HCT116 (cell line): ENCODE measurements at regions not wholly inside any gene's neighbourhood (a gene's known extent, or its start where the extent isn't known, plus 50 kb on each side); places are given as distances from the start of the nearest gene placed in this dataset.

Experiments
- ATAC-seq: fragments of 200-7000 bp; cut with Tn5 transposase; 2 replicates; pipeline ENCODE4 v1.9.1; 2020; ENCODE audit warnings: mild to moderate bottlenecking, moderate library complexity
- BruUV-seq: library from RNA; stranded (reverse); fragments of 400-500 nt; replicated peaks from 2 replicates; lab custom pipeline; 2021; lab: Mats Ljungman, UMichigan
- CTCF ChIA-PET: fragments of 300-600 bp; sonication (Branson Sonifier 250); formaldehyde crosslinking; loops from one replicate; lab custom pipeline; 2021; ENCODE audit warnings: antibody characterized with exemption; lab: Charles Lee
- POLR2A ChIA-PET: fragments of 300-600, 350-600 bp; sonication (Branson Sonifier 250); formaldehyde crosslinking; loops from one replicate; lab custom pipeline; 2021; ENCODE audit warnings: antibody characterized with exemption; lab: Charles Lee
- RAD21 ChIA-PET, 2 experiments: fragments of 300-600 bp; sonication (Branson Sonifier 250); formaldehyde crosslinking; loops; one replicate each; lab custom pipeline; 2023; ENCODE audit warnings: low total read pairs in 2 of 2; ENCODE audit not compliant: uncharacterized antibody in 2 of 2, unreplicated experiment in 2 of 2, low non-redundant PET in 1 of 2; lab: Charles Lee
- DNase-seq: peaks from one replicate; pipeline ENCODE4 v3.0.0-alpha.2; 2010; ENCODE audit warnings: low read depth, low spot score
- H2AFZ ChIP-seq: fragments of 200-600 bp; shearing (Covaris generic), sonication (generic); 2 replicates; pipeline ENCODE4 v1.6.1; 2017; ENCODE audit warnings: low read depth, mixed run types, mixed read lengths, antibody characterized with exemption, low read length; ENCODE audit not compliant: poor library complexity, severe bottlenecking
- H3K27ac ChIP-seq: 2 replicates; pipeline ENCODE4 v1.5.1; 2012; ENCODE audit warnings: low read depth, low read length
- H3K27me3 ChIP-seq: fragments of 200-600 bp; sonication (generic); 2 replicates; pipeline ENCODE4 v1.6.1; 2016; ENCODE audit warnings: mixed run types, low read length, mixed read lengths; ENCODE audit not compliant: insufficient read depth
- H3K36me3 ChIP-seq, 2 experiments: fragments of 200-500 bp in 1 of 2; fragments of 200-600 bp in 1 of 2; sonication (Bioruptor generic) in 1 of 2; sonication (generic) in 1 of 2; 2 replicates each; pipeline versions ENCODE4 v1.5.1 to v1.6.1; 2014 to 2016; ENCODE audit warnings: low read length in 2 of 2, inconsistent platforms in 1 of 2, mixed read lengths in 1 of 2, mixed run types in 1 of 2; ENCODE audit not compliant: insufficient read depth in 2 of 2, control insufficient read depth in 1 of 2
- H3K4me1 ChIP-seq, 2 experiments: fragments of 200-600 bp in 1 of 2; sonication (generic) in 1 of 2; 2 replicates each; pipeline versions ENCODE4 v1.5.1 to v1.6.1; 2012 to 2017; ENCODE audit warnings: low read length in 2 of 2, inconsistent platforms in 1 of 2, mild to moderate bottlenecking in 1 of 2, mixed read lengths in 1 of 2, mixed run types in 1 of 2, moderate library complexity in 1 of 2; ENCODE audit not compliant: insufficient read depth in 2 of 2, control insufficient read depth in 1 of 2
- H3K4me2 ChIP-seq: fragments of 200-600 bp; sonication (generic); 2 replicates; pipeline ENCODE4 v1.6.1; 2017; ENCODE audit warnings: mixed run types, low read length, mixed read lengths
- H3K4me3 ChIP-seq, 2 experiments: fragments of 200-600 bp in 1 of 2; sonication (generic) in 1 of 2; replicated peaks in 1 of 2; 2 replicates each; pipeline ENCODE4 v1.5.1; 2011 to 2016; ENCODE audit warnings: low read length in 2 of 2, control low read depth in 1 of 2, low read depth in 1 of 2, mild to moderate bottlenecking in 1 of 2, mixed read lengths in 1 of 2, mixed run types in 1 of 2
- H3K79me2 ChIP-seq: fragments of 200-600 bp; sonication (generic); 2 replicates; pipeline ENCODE4 v1.6.1; 2017; ENCODE audit warnings: mild to moderate bottlenecking, mixed run types, low read length, moderate library complexity, mixed read lengths; ENCODE audit not compliant: insufficient read depth
- H3K9ac ChIP-seq: fragments of 200-600 bp; sonication (generic); 2 replicates; pipeline ENCODE4 v1.6.1; 2016; ENCODE audit warnings: low read length, mixed read lengths
- H3K9me2 ChIP-seq: fragments of 200-600 bp; sonication (generic), shearing (Covaris generic); 2 replicates; pipeline ENCODE4 v1.6.1; 2017; ENCODE audit warnings: mixed run types, mild to moderate bottlenecking, moderate library complexity; ENCODE audit not compliant: insufficient read depth
- H3K9me3 ChIP-seq, 2 experiments: fragments of 200-500 bp in 1 of 2; fragments of 200-600 bp in 1 of 2; sonication (Bioruptor generic) in 1 of 2; sonication (generic) in 1 of 2; 2 replicates each; pipeline ENCODE4 v1.6.1; 2014 to 2017; ENCODE audit warnings: low read length in 2 of 2, mixed read lengths in 2 of 2, inconsistent platforms in 1 of 2, low read depth in 1 of 2, mild to moderate bottlenecking in 1 of 2, mixed run types in 1 of 2, moderate library complexity in 1 of 2; ENCODE audit not compliant: control insufficient read depth in 1 of 2, insufficient read depth in 1 of 2
- H4K20me1 ChIP-seq: fragments of 200-600 bp; sonication (generic), shearing (Covaris generic); 2 replicates; pipeline ENCODE4 v1.6.1; 2017; ENCODE audit warnings: mixed run types, mild to moderate bottlenecking, moderate library complexity; ENCODE audit not compliant: insufficient read depth
- CBX3 ChIP-seq: IDR thresholded peaks from 2 replicates; pipeline ENCODE4 v1.6.1; 2012; ENCODE audit warnings: low read depth
- EGR1 ChIP-seq: IDR thresholded peaks from 2 replicates; pipeline ENCODE4 v1.6.1; 2012; ENCODE audit warnings: low read depth
- ELF1 ChIP-seq: IDR thresholded peaks from 2 replicates; pipeline ENCODE4 v1.6.1; 2012; ENCODE audit warnings: low read depth, borderline replicate concordance
- EZH2 ChIP-seq: fragments of 200-600 bp; sonication (generic); IDR thresholded peaks from 2 replicates; pipeline ENCODE4 v1.6.1; 2017; ENCODE audit warnings: antibody characterized with exemption, mixed run types
- EZH2phosphoT487 ChIP-seq: fragments of 200-600 bp; IDR thresholded peaks from 2 replicates; pipeline ENCODE4 v1.6.1; 2018; ENCODE audit warnings: antibody characterized with exemption, borderline replicate concordance
- FOSL1 ChIP-seq: IDR thresholded peaks from 2 replicates; pipeline ENCODE4 v1.6.1; 2012; ENCODE audit warnings: low read depth
- JUND ChIP-seq: IDR thresholded peaks from 2 replicates; pipeline ENCODE4 v1.6.1; 2012
- POLR2A ChIP-seq: IDR thresholded peaks from 2 replicates; pipeline ENCODE4 v1.7.0; 2011; ENCODE audit warnings: borderline replicate concordance; ENCODE audit not compliant: insufficient read depth, insufficient read length; ENCODE audit errors: extremely low read depth
- POLR2AphosphoS5 ChIP-seq: IDR thresholded peaks from 2 replicates; pipeline ENCODE4 v1.6.1; 2011; ENCODE audit warnings: mild to moderate bottlenecking, low read depth, low read length, moderate library complexity
- RAD21 ChIP-seq: IDR thresholded peaks from 2 replicates; pipeline ENCODE4 v1.6.1; 2012; ENCODE audit warnings: low read depth, mild to moderate bottlenecking
- SIN3A ChIP-seq: IDR thresholded peaks from 2 replicates; pipeline ENCODE4 v1.6.1; 2012; ENCODE audit warnings: low read depth
- TCF7L2 ChIP-seq: IDR thresholded peaks from 2 replicates; pipeline ENCODE4 v1.7.0; 2011; ENCODE audit warnings: borderline replicate concordance, inconsistent platforms; ENCODE audit not compliant: insufficient read depth, insufficient read length; ENCODE audit errors: extremely low read depth
- YY1 ChIP-seq: IDR thresholded peaks from 2 replicates; pipeline ENCODE4 v1.6.1; 2011; ENCODE audit warnings: low read length, low read depth, moderate library complexity, mild to moderate bottlenecking; ENCODE audit not compliant: insufficient replicate concordance; ENCODE audit errors: extremely low read depth
- ZNF274 ChIP-seq: fragments of 200-500 bp; sonication (Bioruptor generic); IDR thresholded peaks from 2 replicates; pipeline ENCODE4 v1.6.1; 2014; ENCODE audit warnings: mild to moderate bottlenecking, low read depth, low read length, inconsistent platforms
- intact Hi-C: fragments of 100-400 bp; cut with micrococcal nuclease; formaldehyde crosslinking; loops from 2 replicates; pipeline ENCODE4 v1.10.0; 2022
- TF ChIP-seq, protein P1 (sequence below): IDR thresholded peaks from 2 replicates; pipeline ENCODE4 v1.6.1; 2012
- TF ChIP-seq, protein P2 (sequence below): IDR thresholded peaks from 2 replicates; pipeline ENCODE4 v1.6.1; 2012; ENCODE audit warnings: low read depth
- TF ChIP-seq, protein P3 (sequence below): IDR thresholded peaks from 2 replicates; pipeline ENCODE4 v1.6.1; 2011; ENCODE audit warnings: mild to moderate bottlenecking, low read length, moderate library complexity; ENCODE audit not compliant: insufficient replicate concordance; ENCODE audit errors: extremely low read depth
- TF ChIP-seq, protein P4 (sequence below): IDR thresholded peaks from 2 replicates; pipeline ENCODE4 v1.6.1; 2012
- TF ChIP-seq, protein P5 (sequence below), 3 experiments: fragments of 200-600 bp in 1 of 3; sonication (generic) in 1 of 3; IDR thresholded peaks in 2 of 3; conservative IDR thresholded peaks in 1 of 3; 2 replicates each; pipeline ENCODE4 v1.5.1; 2012 to 2017; ENCODE audit warnings: low read depth in 2 of 3, low read length in 2 of 3, antibody characterized with exemption in 1 of 3, borderline replicate concordance in 1 of 3, control low read depth in 1 of 3, mild to moderate bottlenecking in 1 of 3, mixed read lengths in 1 of 3, mixed run types in 1 of 3, moderate library complexity in 1 of 3; ENCODE audit not compliant: insufficient read depth in 1 of 3

DNA sequence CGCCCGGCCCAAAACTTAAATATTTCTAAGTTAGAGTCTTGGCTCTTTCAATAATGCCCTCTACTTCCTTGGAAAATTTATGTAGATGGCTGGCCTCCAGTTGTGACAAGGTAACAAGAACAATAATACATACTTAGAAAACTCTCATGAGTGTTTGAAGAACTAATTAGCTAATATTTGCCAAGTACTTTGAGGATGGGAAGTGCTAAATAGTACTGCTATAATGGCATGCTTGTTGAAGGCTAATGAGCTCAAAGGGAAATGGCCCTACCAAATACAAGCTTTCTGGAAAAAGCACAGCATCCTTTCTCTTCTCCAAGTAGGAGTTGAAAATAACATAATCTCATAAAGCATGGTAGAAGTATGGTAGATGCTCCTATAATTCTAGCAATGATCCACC, 1022.2 kb upstream of the PIK3C3 start:
- no TSS peak for BruUV-seq

More for the DNA sequence above, 1022.2 kb upstream of the PIK3C3 start:
- no peak overlapping the region for H3K4me2 ChIP-seq
- no peak for TF ChIP-seq POLR2A
- TF ChIP-seq, protein P1, sequence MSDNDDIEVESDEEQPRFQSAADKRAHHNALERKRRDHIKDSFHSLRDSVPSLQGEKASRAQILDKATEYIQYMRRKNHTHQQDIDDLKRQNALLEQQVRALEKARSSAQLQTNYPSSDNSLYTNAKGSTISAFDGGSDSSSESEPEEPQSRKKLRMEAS = no peak
- TF ChIP-seq ELF1 = no peak
- TF ChIP-seq YY1 = no peak
- TF ChIP-seq EZH2 = no peak
- TF ChIP-seq RAD21 = no peak
- TF ChIP-seq, protein P2, sequence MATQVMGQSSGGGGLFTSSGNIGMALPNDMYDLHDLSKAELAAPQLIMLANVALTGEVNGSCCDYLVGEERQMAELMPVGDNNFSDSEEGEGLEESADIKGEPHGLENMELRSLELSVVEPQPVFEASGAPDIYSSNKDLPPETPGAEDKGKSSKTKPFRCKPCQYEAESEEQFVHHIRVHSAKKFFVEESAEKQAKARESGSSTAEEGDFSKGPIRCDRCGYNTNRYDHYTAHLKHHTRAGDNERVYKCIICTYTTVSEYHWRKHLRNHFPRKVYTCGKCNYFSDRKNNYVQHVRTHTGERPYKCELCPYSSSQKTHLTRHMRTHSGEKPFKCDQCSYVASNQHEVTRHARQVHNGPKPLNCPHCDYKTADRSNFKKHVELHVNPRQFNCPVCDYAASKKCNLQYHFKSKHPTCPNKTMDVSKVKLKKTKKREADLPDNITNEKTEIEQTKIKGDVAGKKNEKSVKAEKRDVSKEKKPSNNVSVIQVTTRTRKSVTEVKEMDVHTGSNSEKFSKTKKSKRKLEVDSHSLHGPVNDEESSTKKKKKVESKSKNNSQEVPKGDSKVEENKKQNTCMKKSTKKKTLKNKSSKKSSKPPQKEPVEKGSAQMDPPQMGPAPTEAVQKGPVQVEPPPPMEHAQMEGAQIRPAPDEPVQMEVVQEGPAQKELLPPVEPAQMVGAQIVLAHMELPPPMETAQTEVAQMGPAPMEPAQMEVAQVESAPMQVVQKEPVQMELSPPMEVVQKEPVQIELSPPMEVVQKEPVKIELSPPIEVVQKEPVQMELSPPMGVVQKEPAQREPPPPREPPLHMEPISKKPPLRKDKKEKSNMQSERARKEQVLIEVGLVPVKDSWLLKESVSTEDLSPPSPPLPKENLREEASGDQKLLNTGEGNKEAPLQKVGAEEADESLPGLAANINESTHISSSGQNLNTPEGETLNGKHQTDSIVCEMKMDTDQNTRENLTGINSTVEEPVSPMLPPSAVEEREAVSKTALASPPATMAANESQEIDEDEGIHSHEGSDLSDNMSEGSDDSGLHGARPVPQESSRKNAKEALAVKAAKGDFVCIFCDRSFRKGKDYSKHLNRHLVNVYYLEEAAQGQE = no peak
- no peak for TF ChIP-seq EZH2phosphoT487
- TF ChIP-seq JUND = no peak
- TF ChIP-seq POLR2AphosphoS5 = no peak
- TF ChIP-seq ZNF274 = no peak
- TF ChIP-seq CBX3 = no peak
- no peak for TF ChIP-seq FOSL1
- TF ChIP-seq EGR1 = no peak
- TF ChIP-seq, protein P3, sequence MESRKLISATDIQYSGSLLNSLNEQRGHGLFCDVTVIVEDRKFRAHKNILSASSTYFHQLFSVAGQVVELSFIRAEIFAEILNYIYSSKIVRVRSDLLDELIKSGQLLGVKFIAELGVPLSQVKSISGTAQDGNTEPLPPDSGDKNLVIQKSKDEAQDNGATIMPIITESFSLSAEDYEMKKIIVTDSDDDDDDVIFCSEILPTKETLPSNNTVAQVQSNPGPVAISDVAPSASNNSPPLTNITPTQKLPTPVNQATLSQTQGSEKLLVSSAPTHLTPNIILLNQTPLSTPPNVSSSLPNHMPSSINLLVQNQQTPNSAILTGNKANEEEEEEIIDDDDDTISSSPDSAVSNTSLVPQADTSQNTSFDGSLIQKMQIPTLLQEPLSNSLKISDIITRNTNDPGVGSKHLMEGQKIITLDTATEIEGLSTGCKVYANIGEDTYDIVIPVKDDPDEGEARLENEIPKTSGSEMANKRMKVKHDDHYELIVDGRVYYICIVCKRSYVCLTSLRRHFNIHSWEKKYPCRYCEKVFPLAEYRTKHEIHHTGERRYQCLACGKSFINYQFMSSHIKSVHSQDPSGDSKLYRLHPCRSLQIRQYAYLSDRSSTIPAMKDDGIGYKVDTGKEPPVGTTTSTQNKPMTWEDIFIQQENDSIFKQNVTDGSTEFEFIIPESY = no peak
- no peak for TF ChIP-seq SIN3A
- TF ChIP-seq TCF7L2 = no peak
- TF ChIP-seq, protein P4, sequence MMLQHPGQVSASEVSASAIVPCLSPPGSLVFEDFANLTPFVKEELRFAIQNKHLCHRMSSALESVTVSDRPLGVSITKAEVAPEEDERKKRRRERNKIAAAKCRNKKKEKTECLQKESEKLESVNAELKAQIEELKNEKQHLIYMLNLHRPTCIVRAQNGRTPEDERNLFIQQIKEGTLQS = no peak
- TF ChIP-seq, protein P5, sequence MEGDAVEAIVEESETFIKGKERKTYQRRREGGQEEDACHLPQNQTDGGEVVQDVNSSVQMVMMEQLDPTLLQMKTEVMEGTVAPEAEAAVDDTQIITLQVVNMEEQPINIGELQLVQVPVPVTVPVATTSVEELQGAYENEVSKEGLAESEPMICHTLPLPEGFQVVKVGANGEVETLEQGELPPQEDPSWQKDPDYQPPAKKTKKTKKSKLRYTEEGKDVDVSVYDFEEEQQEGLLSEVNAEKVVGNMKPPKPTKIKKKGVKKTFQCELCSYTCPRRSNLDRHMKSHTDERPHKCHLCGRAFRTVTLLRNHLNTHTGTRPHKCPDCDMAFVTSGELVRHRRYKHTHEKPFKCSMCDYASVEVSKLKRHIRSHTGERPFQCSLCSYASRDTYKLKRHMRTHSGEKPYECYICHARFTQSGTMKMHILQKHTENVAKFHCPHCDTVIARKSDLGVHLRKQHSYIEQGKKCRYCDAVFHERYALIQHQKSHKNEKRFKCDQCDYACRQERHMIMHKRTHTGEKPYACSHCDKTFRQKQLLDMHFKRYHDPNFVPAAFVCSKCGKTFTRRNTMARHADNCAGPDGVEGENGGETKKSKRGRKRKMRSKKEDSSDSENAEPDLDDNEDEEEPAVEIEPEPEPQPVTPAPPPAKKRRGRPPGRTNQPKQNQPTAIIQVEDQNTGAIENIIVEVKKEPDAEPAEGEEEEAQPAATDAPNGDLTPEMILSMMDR (IDR thresholded peaks at IDR 0.05 in 2 of 3, conservative IDR thresholded peaks at IDR 0.05 in 1 of 3; ENCODE audit: borderline replicate concordance in 1 of 3, insufficient read depth in 1 of 3, low read depth in 2 of 3, low read length in 2 of 3) = no peak
- RAD21 ChIA-PET = no interaction called here
- no peak overlapping the region for H2AFZ ChIP-seq
- no peak for ATAC-seq
- no peaks in the 10 kb centered on the region for H3K36me3 ChIP-seq
- no peak overlapping the region for H3K4me3 ChIP-seq
- no peak for DNase-seq
- intact Hi-C loops = no loop called here
- H3K27me3 ChIP-seq = no peaks in the 10 kb centered on the region
- H3K4me1 ChIP-seq = no peaks in the 10 kb centered on the region
- POLR2A ChIA-PET = no interaction called here
- peaks cover 3 to 32% of the 10 kb centered on the region in 2 experiments; a peak in 2 of 4 replicates for H3K9me3 ChIP-seq
- no peaks in the 10 kb centered on the region for H4K20me1 ChIP-seq
- H3K79me2 ChIP-seq = no peaks in the 10 kb centered on the region
- no peaks in the 10 kb centered on the region for H3K9me2 ChIP-seq
- CTCF ChIA-PET = no interaction called here
- H3K9ac ChIP-seq = no peak overlapping the region
- H3K27ac ChIP-seq = no peak overlapping the region
